AG04450 (cell line): ENCODE measurements at regions not wholly inside any gene's neighbourhood (a gene's known extent, or its start where the extent isn't known, plus 50 kb on each side); places are given as distances from the start of the nearest gene placed in this dataset.
A peak's percentile ranks its signal among the peaks of the same experiment; 100 is the strongest.

Source experiments
- CTCF ChIA-PET: fragments of 300-600, 350-600 bp; formaldehyde crosslinking; extraction: SDS; loops from one replicate; lab custom pipeline; 2022; ENCODE audit warnings: antibody characterized with exemption, inconsistent platforms; lab: Charles Lee
- POLR2A ChIA-PET: fragments of 350-600 bp; formaldehyde crosslinking; extraction: SDS; loops from one replicate; lab custom pipeline; 2021; ENCODE audit warnings: antibody characterized with exemption, inconsistent platforms; lab: Yijun Ruan, JAX
- DNase-seq: peaks from one replicate; pipeline ENCODE4 v3.0.0-alpha.2; 2011; ENCODE audit warnings: low read depth, low spot score
- H3K27ac ChIP-seq: one replicate; pipeline ENCODE4 v1.5.1; 2012; ENCODE audit warnings: low read depth, low read length, control low read depth
- H3K27me3 ChIP-seq: one replicate; pipeline ENCODE4 v1.6.0; 2012; ENCODE audit warnings: low read length; ENCODE audit not compliant: control insufficient read depth, insufficient read depth
- H3K4me3 ChIP-seq: 2 replicates; pipeline ENCODE4 v1.5.1; 2011; ENCODE audit warnings: mild to moderate bottlenecking, low read depth, low read length, control low read depth
- H3K9me3 ChIP-seq: 2 replicates; pipeline ENCODE4 v1.5.1; 2012; ENCODE audit warnings: low read length; ENCODE audit not compliant: control insufficient read depth, insufficient read depth
- TF ChIP-seq, protein P1 (sequence below): IDR thresholded peaks from 2 replicates; pipeline ENCODE4 v1.5.1; 2011; ENCODE audit warnings: low read depth, low read length, control low read depth, inconsistent platforms

DNA sequence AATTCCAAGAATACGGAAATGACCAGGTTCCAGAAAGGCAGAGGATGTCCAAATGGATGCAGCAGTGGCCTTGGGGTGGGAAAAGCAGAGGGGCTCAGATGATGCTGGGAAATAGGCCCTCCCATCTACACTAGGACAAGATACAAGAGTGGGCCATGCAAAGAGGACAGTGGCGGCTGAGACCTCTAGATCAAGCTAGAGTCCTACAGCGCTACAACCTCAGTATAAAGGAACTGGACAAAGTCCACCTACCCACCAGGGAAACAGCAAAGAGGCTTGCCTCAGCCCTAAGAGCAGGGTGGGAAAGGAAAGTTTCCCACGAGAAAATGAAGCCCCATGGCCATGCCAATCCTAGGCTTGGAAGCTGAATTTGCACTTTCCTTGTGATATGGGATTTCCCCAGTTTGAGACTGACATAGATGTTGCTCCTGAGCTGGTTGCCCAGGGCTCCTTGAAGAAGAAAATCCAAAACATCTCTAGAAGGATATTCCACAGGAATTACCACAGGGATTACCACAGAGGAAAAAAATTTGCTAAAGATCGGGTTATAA is 282.2 kb downstream of the MREG start:
- Histone ChIP-seq H3K4me3 (no peak overlapping the region), H3K27me3 (no peaks in the 10 kb centered on the region), H3K9me3 (no peaks in the 10 kb centered on the region), H3K27ac (no peak overlapping the region)
- ChIA-PET POLR2A (no interaction called here), CTCF (no interaction called here)
- TF ChIP-seq, protein P1, sequence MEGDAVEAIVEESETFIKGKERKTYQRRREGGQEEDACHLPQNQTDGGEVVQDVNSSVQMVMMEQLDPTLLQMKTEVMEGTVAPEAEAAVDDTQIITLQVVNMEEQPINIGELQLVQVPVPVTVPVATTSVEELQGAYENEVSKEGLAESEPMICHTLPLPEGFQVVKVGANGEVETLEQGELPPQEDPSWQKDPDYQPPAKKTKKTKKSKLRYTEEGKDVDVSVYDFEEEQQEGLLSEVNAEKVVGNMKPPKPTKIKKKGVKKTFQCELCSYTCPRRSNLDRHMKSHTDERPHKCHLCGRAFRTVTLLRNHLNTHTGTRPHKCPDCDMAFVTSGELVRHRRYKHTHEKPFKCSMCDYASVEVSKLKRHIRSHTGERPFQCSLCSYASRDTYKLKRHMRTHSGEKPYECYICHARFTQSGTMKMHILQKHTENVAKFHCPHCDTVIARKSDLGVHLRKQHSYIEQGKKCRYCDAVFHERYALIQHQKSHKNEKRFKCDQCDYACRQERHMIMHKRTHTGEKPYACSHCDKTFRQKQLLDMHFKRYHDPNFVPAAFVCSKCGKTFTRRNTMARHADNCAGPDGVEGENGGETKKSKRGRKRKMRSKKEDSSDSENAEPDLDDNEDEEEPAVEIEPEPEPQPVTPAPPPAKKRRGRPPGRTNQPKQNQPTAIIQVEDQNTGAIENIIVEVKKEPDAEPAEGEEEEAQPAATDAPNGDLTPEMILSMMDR = no peak
- DNase-seq = no peak

DNA sequence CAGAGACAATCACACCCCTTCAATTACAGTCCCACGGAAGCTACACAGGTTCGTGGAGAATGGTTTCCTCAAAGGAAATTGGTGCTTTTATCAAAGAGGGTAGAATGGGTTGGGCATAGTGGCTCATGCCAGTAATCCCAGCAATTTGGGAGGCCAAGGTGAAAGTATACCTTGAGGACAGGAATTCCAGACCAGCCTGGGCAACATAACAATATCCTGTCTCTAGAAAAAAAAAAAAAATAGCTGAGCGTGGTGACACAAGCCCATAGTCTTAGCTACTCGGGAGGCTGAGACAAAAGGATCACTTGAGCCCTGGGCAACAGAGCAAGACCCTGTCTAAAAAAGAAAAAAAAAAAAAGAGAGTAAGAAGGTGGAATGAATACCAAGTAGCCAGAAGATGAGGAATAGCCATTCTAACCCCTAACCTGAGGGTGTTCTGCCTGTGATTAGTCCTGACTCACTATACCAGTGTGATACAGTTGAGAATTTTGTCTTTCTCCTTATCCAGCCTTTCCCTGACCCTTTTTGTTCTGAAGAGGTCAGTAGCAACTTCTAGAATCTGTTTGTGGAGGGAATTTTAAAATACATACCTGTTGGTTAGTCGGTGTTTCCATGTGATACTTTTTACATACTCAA is 283.2 kb downstream of the MREG start:
- Histone ChIP-seq H3K27me3 (no peaks in the 10 kb centered on the region), H3K9me3 (no peaks in the 10 kb centered on the region), H3K27ac (no peak overlapping the region), H3K4me3 (no peak overlapping the region)
- POLR2A ChIA-PET = interaction anchor here (0.6 to 0.7 kb wide), 2 partner anchors 19 to 47 kb away, joined by 3 read pairs; no protein-coding TSS in a partner anchor
- DNase-seq = no peak
- CTCF ChIA-PET = interaction anchor here (0.5 to 1.6 kb wide), 2 partner anchors 189 to 266 kb away, joined by 3 to 4 read pairs; no protein-coding TSS in a partner anchor
- TF ChIP-seq, protein P1 = no peak

DNA sequence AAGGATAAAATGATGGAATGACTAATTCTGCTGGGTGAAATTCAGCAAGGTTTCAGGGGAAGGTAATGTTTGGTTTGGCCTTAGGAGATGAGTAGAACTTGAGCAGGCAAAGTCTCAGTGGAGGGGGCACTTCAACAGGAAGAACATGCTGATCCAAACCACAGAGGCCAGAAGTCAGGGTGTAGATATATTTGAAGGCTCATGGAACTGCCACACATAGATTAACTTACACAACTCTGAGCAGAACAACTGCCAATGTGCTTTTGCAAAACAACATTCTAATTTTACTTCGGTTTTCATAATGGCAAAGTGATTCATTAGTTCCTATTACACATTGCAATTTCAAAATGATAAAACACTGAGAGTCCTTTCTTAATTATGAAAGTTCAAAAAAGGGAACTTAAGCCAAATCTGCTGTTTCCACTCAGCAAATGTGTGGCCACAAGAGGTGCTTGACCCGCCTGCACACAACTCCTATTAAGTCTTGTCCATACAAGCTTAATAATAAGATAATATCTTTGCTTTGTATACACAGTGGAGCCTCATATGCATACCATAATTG is 284.8 kb downstream of the MREG start:
- peak; percentile 72 for DNase-seq
- POLR2A ChIA-PET = interaction anchor here (1.0 to 1.6 kb wide), 2 partner anchors 23 to 56 kb away, joined by 3 to 4 read pairs; no protein-coding TSS in a partner anchor
- no peaks in the 10 kb centered on the region for H3K27me3 ChIP-seq
- CTCF ChIA-PET = interaction anchor here (1.6 kb wide), 1 partner anchor 191 kb away, joined by 4 read pairs; no protein-coding TSS in a partner anchor
- H3K27ac ChIP-seq = peak overlapping the region; percentile 43
- H3K4me3 ChIP-seq = no peak overlapping the region
- H3K9me3 ChIP-seq = no peaks in the 10 kb centered on the region
- TF ChIP-seq, protein P1 = peak; percentile 9; the same call in 1 of the 2 replicates

DNA sequence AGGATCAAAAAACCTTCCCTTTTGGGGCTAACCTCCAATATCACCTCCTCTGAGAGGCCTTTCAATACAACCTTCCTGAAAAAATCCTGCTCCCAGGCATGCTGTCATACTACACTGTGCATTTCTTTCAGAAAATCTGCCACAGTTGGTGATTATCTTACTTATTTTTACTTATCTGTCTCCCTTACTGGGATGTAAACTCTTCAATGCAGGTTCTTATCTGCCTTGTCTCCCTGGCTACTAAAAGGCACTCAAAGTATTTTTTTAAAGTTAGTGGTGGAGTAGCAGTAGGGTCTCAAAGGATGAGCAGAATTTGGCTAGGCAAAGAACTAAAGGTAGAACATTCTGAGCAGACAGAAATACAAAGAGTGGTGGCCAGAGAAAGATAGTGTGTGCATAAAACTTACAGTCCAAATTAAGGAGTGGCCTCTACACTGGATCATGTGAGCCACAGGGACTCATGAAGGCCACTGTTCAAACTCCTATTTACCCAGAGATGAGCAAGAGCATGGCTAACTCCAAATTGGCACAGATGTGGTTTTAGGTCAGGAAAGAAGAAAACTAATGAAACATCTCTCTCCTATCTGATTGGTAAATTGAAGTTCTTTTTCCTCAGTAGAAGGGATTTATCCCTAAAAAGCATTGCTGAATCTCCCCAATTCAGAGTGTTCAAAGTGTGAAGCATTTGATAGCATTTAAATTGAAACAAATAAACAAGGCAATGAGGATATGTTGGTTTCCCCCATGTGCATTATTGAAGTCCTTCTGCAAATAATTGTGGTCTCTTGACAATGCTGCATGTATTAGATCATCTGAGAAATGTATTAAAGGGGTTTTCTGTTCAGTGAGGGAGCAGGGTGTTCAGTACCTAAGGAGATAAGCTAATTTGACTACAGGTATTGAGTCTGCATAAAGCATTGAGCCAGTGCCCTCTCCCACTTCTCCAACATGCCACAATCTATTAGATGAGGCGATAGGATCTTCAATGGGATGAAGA is 285.5 kb downstream of the MREG start:
- H3K27ac ChIP-seq = peak overlapping the region; percentile 43
- no peak for DNase-seq
- no peaks in the 10 kb centered on the region for H3K27me3 ChIP-seq
- no peaks in the 10 kb centered on the region for H3K9me3 ChIP-seq
- no peak overlapping the region for H3K4me3 ChIP-seq
- TF ChIP-seq, protein P1 = no peak
- ChIA-PET POLR2A (interaction anchor here (1.0 to 1.6 kb wide), 2 partner anchors 24 to 56 kb away, joined by 3 to 4 read pairs; no protein-coding TSS in a partner anchor), CTCF (interaction anchor here (1.6 kb wide), 1 partner anchor 192 kb away, joined by 4 read pairs; no protein-coding TSS in a partner anchor)
